GM21447 (cell line): ENCODE measurements at regions not wholly inside any gene's neighbourhood (a gene's known extent, or its start where the extent isn't known, plus 50 kb on each side); places are given as distances from the start of the nearest gene placed in this dataset.
A peak's percentile ranks its signal among the peaks of the same experiment; 100 is the strongest.

Source experiments
- ATAC-seq: cut with Tn5 transposase; IDR thresholded peaks from one replicate; pipeline ENCODE4 v1.9.1; 2021; ENCODE audit not compliant: unreplicated experiment

GRCh38 chrX:51798701-51799100 lies 55.5 kb downstream of the GSPT2 start:
- no peak for ATAC-seq

GRCh38 chrX:51802917-51803688 lies 59.9 kb downstream of the GSPT2 start:
- peak; percentile 91 for ATAC-seq

- no peak for ATAC-seq
Measured at GRCh38 chrX:51803833-51804232, 60.6 kb downstream of the GSPT2 start.

- no peak for ATAC-seq
Measured at GRCh38 chrX:51804741-51805140, 61.5 kb downstream of the GSPT2 start.

- ATAC-seq = no peak
Measured at GRCh38 chrX:51813886-51814460, 70.7 kb downstream of the GSPT2 start.

GRCh38 chrX:51824061-51824460 lies 69.4 kb upstream of the MAGED1 start:
- no peak for ATAC-seq

- no peak for ATAC-seq
Measured at GRCh38 chrX:51825436-51825835, 68.0 kb upstream of the MAGED1 start.

GRCh38 chrX:51834076-51834475 lies 59.3 kb upstream of the MAGED1 start:
- no peak for ATAC-seq

- no peak for ATAC-seq
Measured at GRCh38 chrX:51836823-51837222, 56.6 kb upstream of the MAGED1 start.

GRCh38 chrX:51837451-51837850 lies 56.0 kb upstream of the MAGED1 start:
- ATAC-seq = no peak

- no peak for ATAC-seq
Measured at GRCh38 chrX:51837921-51838320, 55.5 kb upstream of the MAGED1 start.
